CD8-positive, alpha-beta memory T cell (primary cell): ENCODE measurements at regions not wholly inside any gene's neighbourhood (a gene's known extent, or its start where the extent isn't known, plus 50 kb on each side); places are given as distances from the start of the nearest gene placed in this dataset.

Source experiments
- CTCF ChIA-PET: fragments of 350-600 bp; sonication (Branson Sonifier 250); formaldehyde crosslinking; loops from one replicate; lab custom pipeline; 2021; ENCODE audit warnings: antibody characterized with exemption; lab: Charles Lee
- POLR2A ChIA-PET: fragments of 350-600 bp; sonication (Branson Sonifier 250); formaldehyde crosslinking; loops from one replicate; lab custom pipeline; 2021; ENCODE audit warnings: antibody characterized with exemption; lab: Charles Lee
- DNase-seq, 5 donors: peaks; one replicate each; pipeline versions ENCODE4 v3.0.0 to v3.0.0-alpha.2; 2020 to 2022; ENCODE audit warnings: mixed read lengths in 1 of 5
- H3K27ac ChIP-seq: one replicate; pipeline ENCODE4 v1.7.0; 2013; ENCODE audit warnings: low read depth, mild to moderate bottlenecking, low read length, moderate library complexity
- H3K27me3 ChIP-seq: 2 replicates; pipeline ENCODE4 v1.7.0; 2013; ENCODE audit warnings: low read length, mild to moderate bottlenecking; ENCODE audit not compliant: insufficient read depth, poor library complexity, severe bottlenecking
- H3K36me3 ChIP-seq: 2 replicates; pipeline ENCODE4 v1.7.0; 2013; ENCODE audit warnings: mild to moderate bottlenecking, low read length, moderate library complexity; ENCODE audit not compliant: insufficient read depth
- H3K4me1 ChIP-seq: 2 replicates; pipeline ENCODE4 v1.7.0; 2013; ENCODE audit warnings: mild to moderate bottlenecking, low read length, moderate library complexity; ENCODE audit not compliant: insufficient read depth
- H3K4me3 ChIP-seq: 2 replicates; pipeline ENCODE4 v1.7.0; 2013; ENCODE audit warnings: mild to moderate bottlenecking, low read length
- H3K9me3 ChIP-seq: 2 replicates; pipeline ENCODE4 v1.7.0; 2013; ENCODE audit warnings: mild to moderate bottlenecking, low read length
- H3K27ac Mint-ChIP-seq, 8 donors: one replicate each; pipeline ENCODE4 v1.8.0; 2020 to 2021; ENCODE audit warnings: mixed read lengths in 8 of 8, mild to moderate bottlenecking in 6 of 8, inconsistent platforms in 3 of 8, moderate library complexity in 3 of 8
- H3K27me3 Mint-ChIP-seq, 2 donors: one replicate each; pipeline ENCODE4 v1.8.0; 2020 to 2021; ENCODE audit warnings: mixed read lengths in 2 of 2, mild to moderate bottlenecking in 1 of 2, moderate library complexity in 1 of 2
- H3K36me3 Mint-ChIP-seq, 3 donors: one replicate each; pipeline ENCODE4 v1.8.0; 2020 to 2021; ENCODE audit warnings: mixed read lengths in 3 of 3, inconsistent platforms in 1 of 3, mild to moderate bottlenecking in 1 of 3
- H3K4me1 Mint-ChIP-seq, 3 donors: one replicate each; pipeline ENCODE4 v1.8.0; 2020 to 2021; ENCODE audit warnings: mixed read lengths in 3 of 3, inconsistent platforms in 1 of 3, mild to moderate bottlenecking in 1 of 3
- H3K4me3 Mint-ChIP-seq, 7 donors: one replicate each; pipeline ENCODE4 v1.8.0; 2020 to 2021; ENCODE audit warnings: mixed read lengths in 7 of 7, mild to moderate bottlenecking in 6 of 7, moderate library complexity in 4 of 7, inconsistent platforms in 2 of 7
- H3K9me3 Mint-ChIP-seq, 5 donors: one replicate each; pipeline ENCODE4 v1.8.0; 2020 to 2022; ENCODE audit warnings: mixed read lengths in 5 of 5, mild to moderate bottlenecking in 3 of 5, moderate library complexity in 2 of 5, inconsistent platforms in 1 of 5

- Histone ChIP-seq H3K36me3 (no peaks in the 10 kb centered on the region), H3K27me3 (no peaks in the 10 kb centered on the region), H3K27ac (no peak overlapping the region), H3K4me3 (no peak overlapping the region), H3K9me3 (no peaks in the 10 kb centered on the region), H3K4me1 (no peaks in the 10 kb centered on the region)
- no peak overlapping the region for H3K4me3 Mint-ChIP-seq
- no peak overlapping the region for H3K27ac Mint-ChIP-seq
- peaks cover 0 to 2% of the 10 kb centered on the region in 2 donors for H3K27me3 Mint-ChIP-seq
- POLR2A ChIA-PET, result no interaction called here
- CTCF ChIA-PET, result no interaction called here
- no peaks in the 10 kb centered on the region for H3K4me1 Mint-ChIP-seq
- no peak for DNase-seq
- H3K36me3 Mint-ChIP-seq, result no peaks in the 10 kb centered on the region
- H3K9me3 Mint-ChIP-seq, result peaks cover 2 to 30% (median 15%) of the 10 kb centered on the region in 5 donors
Observed at GRCh38 chr2:139241286-139241685, 461.1 kb upstream of the NXPH2 start.

GRCh38 chr2:139237023-139237422 lies 456.8 kb upstream of the NXPH2 start:
- no peaks in the 10 kb centered on the region for H3K4me1 Mint-ChIP-seq
- no peak overlapping the region for H3K27ac Mint-ChIP-seq
- no peak overlapping the region for H3K27ac ChIP-seq
- CTCF ChIA-PET, result no interaction called here
- H3K4me3 Mint-ChIP-seq, result no peak overlapping the region
- H3K9me3 Mint-ChIP-seq, result peaks cover 3 to 17% (median 6%) of the 10 kb centered on the region in 5 donors
- H3K4me3 ChIP-seq, result no peak overlapping the region
- no peaks in the 10 kb centered on the region for H3K27me3 ChIP-seq
- no peak for DNase-seq
- H3K36me3 Mint-ChIP-seq, result no peaks in the 10 kb centered on the region
- H3K27me3 Mint-ChIP-seq, result no peaks in the 10 kb centered on the region
- H3K36me3 ChIP-seq, result no peaks in the 10 kb centered on the region
- no peaks in the 10 kb centered on the region for H3K9me3 ChIP-seq
- H3K4me1 ChIP-seq, result no peaks in the 10 kb centered on the region
- POLR2A ChIA-PET, result no interaction called here

- Mint-ChIP-seq H3K9me3 (peaks cover 0 to 19% (median 6%) of the 10 kb centered on the region in 5 donors), H3K4me1 (no peaks in the 10 kb centered on the region), H3K4me3 (no peak overlapping the region), H3K27ac (no peak overlapping the region), H3K36me3 (no peaks in the 10 kb centered on the region), H3K27me3 (no peaks in the 10 kb centered on the region)
- Histone ChIP-seq H3K4me1 (no peaks in the 10 kb centered on the region), H3K4me3 (no peak overlapping the region), H3K36me3 (no peaks in the 10 kb centered on the region), H3K27me3 (no peaks in the 10 kb centered on the region), H3K27ac (no peak overlapping the region), H3K9me3 (no peaks in the 10 kb centered on the region)
- DNase-seq, result no peak
- ChIA-PET CTCF (no interaction called here), POLR2A (no interaction called here)
Observed at GRCh38 chr2:139230881-139231280, 450.7 kb upstream of the NXPH2 start.

- Histone ChIP-seq H3K36me3 (no peaks in the 10 kb centered on the region), H3K27ac (no peak overlapping the region), H3K4me1 (no peaks in the 10 kb centered on the region), H3K4me3 (no peak overlapping the region), H3K9me3 (no peaks in the 10 kb centered on the region), H3K27me3 (no peaks in the 10 kb centered on the region)
- no peak for DNase-seq
- Mint-ChIP-seq H3K27ac (no peak overlapping the region), H3K27me3 (no peaks in the 10 kb centered on the region), H3K9me3 (peaks cover 3 to 15% (median 6%) of the 10 kb centered on the region in 5 donors), H3K36me3 (no peaks in the 10 kb centered on the region), H3K4me1 (no peaks in the 10 kb centered on the region), H3K4me3 (no peak overlapping the region)
- ChIA-PET CTCF (no interaction called here), POLR2A (no interaction called here)
Observed at GRCh38 chr2:139228276-139228675, 448.1 kb upstream of the NXPH2 start.

GRCh38 chr2:139225961-139226360 lies 445.8 kb upstream of the NXPH2 start:
- DNase-seq, result no peak
- Histone ChIP-seq H3K9me3 (no peaks in the 10 kb centered on the region), H3K36me3 (no peaks in the 10 kb centered on the region), H3K27me3 (no peaks in the 10 kb centered on the region), H3K27ac (no peak overlapping the region), H3K4me3 (no peak overlapping the region), H3K4me1 (no peaks in the 10 kb centered on the region)
- Mint-ChIP-seq H3K27me3 (no peaks in the 10 kb centered on the region), H3K4me3 (no peak overlapping the region), H3K36me3 (no peaks in the 10 kb centered on the region), H3K9me3 (peaks cover 3 to 16% (median 8%) of the 10 kb centered on the region in 5 donors), H3K27ac (no peak overlapping the region), H3K4me1 (no peaks in the 10 kb centered on the region)
- CTCF ChIA-PET, result no interaction called here
- POLR2A ChIA-PET, result no interaction called here

- CTCF ChIA-PET, result no interaction called here
- Histone ChIP-seq H3K36me3 (no peaks in the 10 kb centered on the region), H3K4me3 (no peak overlapping the region), H3K27me3 (no peaks in the 10 kb centered on the region), H3K27ac (no peak overlapping the region), H3K9me3 (no peaks in the 10 kb centered on the region), H3K4me1 (no peaks in the 10 kb centered on the region)
- Mint-ChIP-seq H3K9me3 (peaks cover 4 to 44% (median 9%) of the 10 kb centered on the region in 5 donors), H3K27me3 (no peaks in the 10 kb centered on the region), H3K36me3 (no peaks in the 10 kb centered on the region), H3K27ac (no peak overlapping the region), H3K4me3 (no peak overlapping the region), H3K4me1 (no peaks in the 10 kb centered on the region)
- no peak for DNase-seq
- POLR2A ChIA-PET, result no interaction called here
Observed at GRCh38 chr2:139218181-139218580, 438.0 kb upstream of the NXPH2 start.

- Mint-ChIP-seq H3K27me3 (no peaks in the 10 kb centered on the region), H3K36me3 (no peaks in the 10 kb centered on the region), H3K4me3 (no peak overlapping the region), H3K27ac (no peak overlapping the region), H3K4me1 (no peaks in the 10 kb centered on the region), H3K9me3 (peaks cover 4 to 40% (median 8%) of the 10 kb centered on the region in 5 donors)
- no peak for DNase-seq
- no peaks in the 10 kb centered on the region for H3K4me1 ChIP-seq
- no peaks in the 10 kb centered on the region for H3K9me3 ChIP-seq
- ChIA-PET POLR2A (no interaction called here), CTCF (no interaction called here)
- H3K4me3 ChIP-seq, result no peak overlapping the region
- no peaks in the 10 kb centered on the region for H3K36me3 ChIP-seq
- H3K27me3 ChIP-seq, result no peaks in the 10 kb centered on the region
- no peak overlapping the region for H3K27ac ChIP-seq
Observed at GRCh38 chr2:139217641-139218040, 437.5 kb upstream of the NXPH2 start.

GRCh38 chr2:139216435-139216834 lies 436.2 kb upstream of the NXPH2 start:
- H3K27ac Mint-ChIP-seq, result no peak overlapping the region
- no peaks in the 10 kb centered on the region for H3K4me1 Mint-ChIP-seq
- Histone ChIP-seq H3K9me3 (no peaks in the 10 kb centered on the region), H3K4me1 (no peaks in the 10 kb centered on the region), H3K27ac (no peak overlapping the region), H3K4me3 (no peak overlapping the region), H3K27me3 (no peaks in the 10 kb centered on the region), H3K36me3 (no peaks in the 10 kb centered on the region)
- no peak for DNase-seq
- no peaks in the 10 kb centered on the region for H3K36me3 Mint-ChIP-seq
- ChIA-PET CTCF (no interaction called here), POLR2A (no interaction called here)
- no peak overlapping the region for H3K4me3 Mint-ChIP-seq
- H3K9me3 Mint-ChIP-seq, result peaks cover 4 to 42% (median 8%) of the 10 kb centered on the region in 5 donors
- no peaks in the 10 kb centered on the region for H3K27me3 Mint-ChIP-seq

GRCh38 chr2:139214801-139215200 lies 434.6 kb upstream of the NXPH2 start:
- Histone ChIP-seq H3K27me3 (no peaks in the 10 kb centered on the region), H3K4me1 (no peaks in the 10 kb centered on the region), H3K27ac (no peak overlapping the region), H3K4me3 (no peak overlapping the region), H3K36me3 (no peaks in the 10 kb centered on the region), H3K9me3 (no peaks in the 10 kb centered on the region)
- H3K9me3 Mint-ChIP-seq, result peaks cover 5 to 39% (median 8%) of the 10 kb centered on the region in 5 donors
- H3K36me3 Mint-ChIP-seq, result no peaks in the 10 kb centered on the region
- H3K27ac Mint-ChIP-seq, result no peak overlapping the region
- H3K4me3 Mint-ChIP-seq, result no peak overlapping the region
- POLR2A ChIA-PET, result no interaction called here
- no peaks in the 10 kb centered on the region for H3K27me3 Mint-ChIP-seq
- no peaks in the 10 kb centered on the region for H3K4me1 Mint-ChIP-seq
- CTCF ChIA-PET, result no interaction called here
- DNase-seq, result no peak
